ENCODE measurements at regions not wholly inside any gene's neighbourhood (a gene's known extent, or its start where the extent isn't known, plus 50 kb on each side); places are given as distances from the start of the nearest gene placed in this dataset.

- DNase-seq: no peak
Measured at GRCh38 chr10:1841759-1842158, 104.4 kb upstream of the ADARB2 start.

GRCh38 chr10:1829712-1830111 is 92.4 kb upstream of the ADARB2 start:
- DNase-seq: no peak

DNA sequence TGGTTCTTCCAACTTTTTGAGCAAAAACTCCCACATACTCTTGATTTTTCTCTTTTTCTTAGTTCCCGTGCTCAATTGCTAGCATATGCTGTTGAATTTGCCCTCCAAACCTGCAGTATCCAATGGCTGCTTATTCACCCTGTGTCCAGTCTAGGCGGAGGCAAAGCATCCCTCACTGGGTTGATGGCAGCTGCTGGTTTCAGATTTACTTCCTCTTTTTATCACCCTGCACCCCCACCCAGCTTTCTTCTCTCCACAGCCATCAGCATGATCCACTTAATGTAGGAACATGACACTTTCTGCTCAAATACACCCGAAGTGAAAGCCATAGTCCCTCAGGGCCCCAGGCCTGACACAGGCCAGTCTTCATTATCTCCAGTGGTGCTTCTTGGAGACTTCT is 87.6 kb upstream of the ADARB2 start:
- DNase-seq: no peak

GRCh38 chr10:1814556-1814955 is 77.2 kb upstream of the ADARB2 start:
- DNase-seq: no peak

GRCh38 chr10:1809139-1809741 is 71.9 kb upstream of the ADARB2 start:
- DNase-seq: no peak

GRCh38 chr10:1807924-1808323 is 70.6 kb upstream of the ADARB2 start:
- DNase-seq: no peak

DNA sequence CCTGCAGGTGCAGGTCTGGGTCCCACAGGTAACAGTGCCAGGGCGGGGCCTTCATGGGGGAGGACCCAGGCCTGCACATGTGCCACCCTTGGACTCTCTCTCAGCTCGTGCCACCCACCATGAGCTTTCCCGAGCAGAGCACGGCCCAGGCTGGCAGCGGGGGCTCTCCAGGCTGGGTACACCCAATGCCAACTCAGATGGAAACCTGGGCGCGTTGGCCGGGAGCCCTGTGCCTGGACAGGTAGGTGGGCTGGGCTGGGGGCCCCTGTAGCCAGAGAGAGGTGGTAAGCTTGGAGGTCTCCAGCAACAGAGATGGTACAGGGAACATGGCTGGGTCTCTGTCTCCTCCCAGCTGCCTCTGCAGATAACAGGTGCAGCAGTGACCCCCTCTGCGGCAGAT is 69.9 kb upstream of the ADARB2 start:
- DNase-seq: no peak

DNA sequence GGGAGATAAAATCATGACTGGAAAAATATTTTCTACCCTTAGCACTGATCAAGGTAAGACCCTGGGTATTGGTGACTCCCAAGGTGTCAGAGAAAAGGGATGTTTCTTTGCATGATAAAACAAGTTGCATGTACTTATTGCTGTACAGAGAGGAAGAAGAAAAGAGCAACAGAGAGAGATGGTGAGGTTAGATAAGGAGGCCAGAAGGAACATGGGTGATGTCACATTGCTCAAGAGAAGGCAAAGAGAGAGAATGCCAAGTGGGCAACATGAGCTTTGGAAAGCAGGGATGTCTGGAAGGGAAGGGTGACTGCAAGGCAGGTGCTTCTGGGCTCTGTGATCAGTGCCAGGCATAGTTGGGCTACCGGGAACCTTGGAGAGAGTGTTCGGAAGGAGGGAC is 65.1 kb upstream of the ADARB2 start:
- DNase-seq: no peak

DNA sequence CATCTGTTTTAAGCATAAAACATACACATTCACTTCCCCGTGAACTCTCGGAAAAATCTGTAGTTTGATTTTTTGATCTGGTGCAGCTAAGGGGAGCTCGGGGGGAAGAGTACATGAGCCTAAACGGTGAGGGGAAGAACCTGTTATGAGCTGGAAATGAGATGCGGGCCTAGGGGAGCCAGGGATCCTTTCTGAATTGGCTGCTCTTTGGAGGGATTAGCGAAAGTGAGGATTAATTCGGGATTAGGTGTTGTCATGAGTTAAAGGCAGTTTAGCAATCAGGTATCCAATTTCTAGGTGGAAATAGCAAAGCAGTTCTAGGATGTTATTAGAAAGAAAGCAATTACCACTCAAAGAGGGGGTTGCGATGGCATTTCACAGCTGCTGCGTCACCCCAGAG is 51.1 kb upstream of the ADARB2 start:
- DNase-seq: no peak
